ENCODE measurements at regions not wholly inside any gene's neighbourhood (a gene's known extent, or its start where the extent isn't known, plus 50 kb on each side); places are given as distances from the start of the nearest gene placed in this dataset.

- TF ChIP-seq CTCF (IDR thresholded peaks at IDR 0.05; ENCODE audit: low read depth, low read length), result no peak
- DNase-seq (ENCODE audit: low read depth in 1 of 2, low spot score in 1 of 2), result no peak
- Histone ChIP-seq H3K36me3 (no peaks in the 10 kb centered on the region), H3K27ac (no peak overlapping the region), H3K27me3 (no peaks in the 10 kb centered on the region), H3K4me1 (ENCODE audit: low read depth) (no peaks in the 10 kb centered on the region), H3K9me3 (ENCODE audit: low read depth) (no peaks in the 10 kb centered on the region), H3K4me3 (no peak overlapping the region)
Observed at GRCh38 chr18:71727909-71728308, 816.2 kb downstream of the CBLN2 start.

GRCh38 chr18:71725256-71725655 is 818.9 kb downstream of the CBLN2 start:
- no peak overlapping the region for H3K4me3 ChIP-seq
- H3K27me3 ChIP-seq, result no peaks in the 10 kb centered on the region
- no peaks in the 10 kb centered on the region for H3K4me1 ChIP-seq (ENCODE audit: low read depth)
- TF ChIP-seq CTCF (IDR thresholded peaks at IDR 0.05; ENCODE audit: low read depth, low read length), result no peak
- DNase-seq (ENCODE audit: low read depth in 1 of 2, low spot score in 1 of 2), result no peak
- H3K9me3 ChIP-seq (ENCODE audit: low read depth), result no peaks in the 10 kb centered on the region
- no peak overlapping the region for H3K27ac ChIP-seq
- no peaks in the 10 kb centered on the region for H3K36me3 ChIP-seq

- DNase-seq (ENCODE audit: low read depth in 1 of 2, low spot score in 1 of 2), result no peak
- TF ChIP-seq CTCF (IDR thresholded peaks at IDR 0.05; ENCODE audit: low read depth, low read length), result no peak
- Histone ChIP-seq H3K27ac (no peak overlapping the region), H3K4me1 (ENCODE audit: low read depth) (no peaks in the 10 kb centered on the region), H3K9me3 (ENCODE audit: low read depth) (no peaks in the 10 kb centered on the region), H3K27me3 (no peaks in the 10 kb centered on the region), H3K36me3 (no peaks in the 10 kb centered on the region), H3K4me3 (no peak overlapping the region)
Observed at GRCh38 chr18:71707985-71708500, 836.1 kb downstream of the CBLN2 start.

GRCh38 chr18:71707400-71707799 is 836.7 kb downstream of the CBLN2 start:
- DNase-seq (ENCODE audit: low read depth in 1 of 2, low spot score in 1 of 2), result no peak

GRCh38 chr18:71689416-71690160 is 854.6 kb downstream of the CBLN2 start:
- no peak for DNase-seq (ENCODE audit: low read depth in 1 of 2, low spot score in 1 of 2)
- H3K27me3 ChIP-seq, result no peaks in the 10 kb centered on the region
- no peak for TF ChIP-seq CTCF (IDR thresholded peaks at IDR 0.05; ENCODE audit: low read depth, low read length)
- no peak overlapping the region for H3K27ac ChIP-seq
- H3K9me3 ChIP-seq (ENCODE audit: low read depth), result no peaks in the 10 kb centered on the region
- no peaks in the 10 kb centered on the region for H3K36me3 ChIP-seq
- H3K4me3 ChIP-seq, result no peak overlapping the region
- no peaks in the 10 kb centered on the region for H3K4me1 ChIP-seq (ENCODE audit: low read depth)

More at GRCh38 chr18:71707400-71707799, 836.7 kb downstream of the CBLN2 start:
- TF ChIP-seq CTCF (IDR thresholded peaks at IDR 0.05; ENCODE audit: low read depth, low read length), result no peak
- Histone ChIP-seq H3K27me3 (no peaks in the 10 kb centered on the region), H3K27ac (no peak overlapping the region), H3K4me3 (no peak overlapping the region), H3K9me3 (ENCODE audit: low read depth) (no peaks in the 10 kb centered on the region), H3K36me3 (no peaks in the 10 kb centered on the region), H3K4me1 (ENCODE audit: low read depth) (no peaks in the 10 kb centered on the region)

All from cardiac muscle cell (in vitro differentiated cells and primary cell).